Testis (tissue), 2 donors: ENCODE measurements at regions not wholly inside any gene's neighbourhood (a gene's known extent, or its start where the extent isn't known, plus 50 kb on each side); places are given as distances from the start of the nearest gene placed in this dataset.

ENCODE experiments used
- DNase-seq: peaks from one replicate; pipeline ENCODE4 v3.0.0-alpha.2; 2019
- H3K27ac ChIP-seq, 2 donors: fragments of 200-600 bp; sonication (generic); one replicate each; pipeline ENCODE4 v1.5.1; 2019
- H3K27me3 ChIP-seq: fragments of 200-600 bp; sonication (generic); one replicate; pipeline ENCODE4 v1.5.1; 2019
- H3K36me3 ChIP-seq: fragments of 200-600 bp; sonication (generic); one replicate; pipeline ENCODE4 v1.5.1; 2017; ENCODE audit warnings: low read depth; ENCODE audit errors: missing control alignments
- H3K4me1 ChIP-seq: fragments of 200-600 bp; sonication (generic); one replicate; pipeline ENCODE4 v1.5.1; 2019
- H3K4me3 ChIP-seq, 2 donors: fragments of 200-600 bp; sonication (generic); one replicate each; pipeline ENCODE4 v1.5.1; 2017 to 2019
- H3K9me3 ChIP-seq: fragments of 200-600 bp; sonication (generic); one replicate; pipeline ENCODE4 v1.5.1; 2017
- POLR2A ChIP-seq: fragments of 450-650 bp; IDR thresholded peaks from one replicate; pipeline ENCODE4 v1.6.1; 2017; ENCODE audit warnings: antibody characterized with exemption, mild to moderate bottlenecking, moderate library complexity
- WGBS, 2 donors: methylation state at CpG; one replicate each; pipeline ENCODE4 v1.1.5; 2018; 5-methylcytosine and 5-hydroxymethylcytosine counted together
- intact Hi-C: fragments of 100-400 bp; cut with DNase I; formaldehyde crosslinking; loops from one replicate; pipeline ENCODE4 v1.15.1; 2023; ENCODE audit warnings: low total_unique reads
- TF ChIP-seq, protein P1 (sequence below), 3 experiments: fragments of 450-650 bp in 2 of 3; fragments of 200-600 bp in 1 of 3; sonication (generic) in 1 of 3; IDR thresholded peaks; one replicate each; pipeline ENCODE4 v1.5.1; 2016 to 2019; ENCODE audit warnings: antibody characterized with exemption in 3 of 3, mild to moderate bottlenecking in 2 of 3, moderate library complexity in 1 of 3

- Histone ChIP-seq H3K4me3 (peak overlapping the region; percentile 45 to 55), H3K36me3 (no peaks in the 10 kb centered on the region), H3K27me3 (no peaks in the 10 kb centered on the region), H3K27ac (peak overlapping the region; percentile 94 to 100), H3K9me3 (no peaks in the 10 kb centered on the region), H3K4me1 (peaks cover 42% of the 10 kb centered on the region)
- intact Hi-C loops = no loop called here
- DNase-seq = peak; percentile 17
- 30 to 55% methylated on average over 13 of the region's 13 CpGs for WGBS, 2 donors
- no peak for TF ChIP-seq POLR2A
- TF ChIP-seq, protein P1, sequence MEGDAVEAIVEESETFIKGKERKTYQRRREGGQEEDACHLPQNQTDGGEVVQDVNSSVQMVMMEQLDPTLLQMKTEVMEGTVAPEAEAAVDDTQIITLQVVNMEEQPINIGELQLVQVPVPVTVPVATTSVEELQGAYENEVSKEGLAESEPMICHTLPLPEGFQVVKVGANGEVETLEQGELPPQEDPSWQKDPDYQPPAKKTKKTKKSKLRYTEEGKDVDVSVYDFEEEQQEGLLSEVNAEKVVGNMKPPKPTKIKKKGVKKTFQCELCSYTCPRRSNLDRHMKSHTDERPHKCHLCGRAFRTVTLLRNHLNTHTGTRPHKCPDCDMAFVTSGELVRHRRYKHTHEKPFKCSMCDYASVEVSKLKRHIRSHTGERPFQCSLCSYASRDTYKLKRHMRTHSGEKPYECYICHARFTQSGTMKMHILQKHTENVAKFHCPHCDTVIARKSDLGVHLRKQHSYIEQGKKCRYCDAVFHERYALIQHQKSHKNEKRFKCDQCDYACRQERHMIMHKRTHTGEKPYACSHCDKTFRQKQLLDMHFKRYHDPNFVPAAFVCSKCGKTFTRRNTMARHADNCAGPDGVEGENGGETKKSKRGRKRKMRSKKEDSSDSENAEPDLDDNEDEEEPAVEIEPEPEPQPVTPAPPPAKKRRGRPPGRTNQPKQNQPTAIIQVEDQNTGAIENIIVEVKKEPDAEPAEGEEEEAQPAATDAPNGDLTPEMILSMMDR (IDR thresholded peaks at IDR 0.05) = no peak
Observed at GRCh38 chr22:46062232-46062615, 85.3 kb upstream of the WNT7B start.

- DNase-seq = peak; percentile 15
Observed at GRCh38 chr22:46062971-46063631, 86.1 kb upstream of the WNT7B start.

GRCh38 chr22:46063846-46064227 lies 86.5 kb upstream of the PPARA start:
- DNase-seq = peak; percentile 24
- H3K36me3 ChIP-seq = no peaks in the 10 kb centered on the region
- no peaks in the 10 kb centered on the region for H3K27me3 ChIP-seq
- TF ChIP-seq POLR2A = no peak
- TF ChIP-seq, protein P1 (IDR thresholded peaks at IDR 0.05) = no peak
- no peak overlapping the region for H3K4me3 ChIP-seq
- peaks cover 36% of the 10 kb centered on the region for H3K4me1 ChIP-seq
- 66% methylated on average over 11 of the region's 11 CpGs for WGBS, 2 donors
- peak overlapping the region; percentile 94 to 100 for H3K27ac ChIP-seq
- no peaks in the 10 kb centered on the region for H3K9me3 ChIP-seq
- intact Hi-C loops = no loop called here

More at GRCh38 chr22:46062971-46063631, 86.1 kb upstream of the WNT7B start:
- H3K36me3 ChIP-seq = no peaks in the 10 kb centered on the region
- WGBS, 2 donors = 56 to 60% methylated on average over 12 to 15 of the region's 15 CpGs
- no peaks in the 10 kb centered on the region for H3K27me3 ChIP-seq
- H3K27ac ChIP-seq = peak overlapping the region; percentile 94 to 100
- no peak for TF ChIP-seq POLR2A
- TF ChIP-seq, protein P1 (IDR thresholded peaks at IDR 0.05) = no peak
- intact Hi-C loops = no loop called here
- H3K9me3 ChIP-seq = no peaks in the 10 kb centered on the region
- H3K4me3 ChIP-seq = no peak overlapping the region
- H3K4me1 ChIP-seq = peaks cover 34% of the 10 kb centered on the region

DNA sequence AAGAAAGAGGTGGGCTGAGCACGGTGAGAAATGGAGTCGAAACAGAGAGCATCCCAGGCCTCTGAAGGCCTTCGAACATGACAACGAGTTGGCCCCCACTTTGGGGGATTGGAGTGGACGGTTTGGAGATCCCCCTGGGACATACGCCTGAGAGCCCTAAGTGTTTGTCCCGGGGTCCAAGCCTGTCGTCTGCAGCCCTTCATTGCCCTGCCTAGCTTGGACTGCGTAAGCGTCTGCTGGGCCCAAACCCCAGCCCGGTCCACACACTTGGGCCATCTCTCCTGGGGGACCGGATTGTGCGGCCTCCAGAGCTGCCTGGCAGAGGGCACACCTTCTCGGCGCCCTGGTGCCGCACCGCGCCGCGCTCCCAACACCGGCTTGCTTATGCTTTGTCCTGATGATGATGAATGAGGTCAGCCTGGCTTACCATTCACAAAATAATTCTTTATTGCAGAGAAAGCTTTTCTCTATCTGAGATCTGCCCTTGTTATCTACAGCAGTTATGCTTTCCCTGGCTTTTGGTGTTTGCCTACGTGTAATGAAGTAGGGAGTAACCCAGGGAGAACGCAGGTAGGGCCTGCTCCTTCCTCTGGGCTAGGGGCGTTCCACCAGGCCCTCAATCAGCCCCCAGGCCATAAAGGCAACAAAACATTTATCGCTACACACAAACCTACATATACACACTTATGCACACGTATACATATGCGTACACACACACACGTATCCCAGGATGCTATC lies 85.9 kb upstream of the PPARA start:
- peak; percentile 23 for DNase-seq
- peak overlapping the region; percentile 94 to 100 for H3K27ac ChIP-seq
- 53 to 61% methylated on average over 22 to 28 of the region's 28 CpGs for WGBS, 2 donors
- H3K27me3 ChIP-seq = no peaks in the 10 kb centered on the region
- no peaks in the 10 kb centered on the region for H3K9me3 ChIP-seq
- intact Hi-C loops = no loop called here
- no peaks in the 10 kb centered on the region for H3K36me3 ChIP-seq
- TF ChIP-seq, protein P1 (IDR thresholded peaks at IDR 0.05) = no peak
- TF ChIP-seq POLR2A = no peak
- peaks cover 38% of the 10 kb centered on the region for H3K4me1 ChIP-seq
- no peak overlapping the region for H3K4me3 ChIP-seq
